Body of pancreas (tissue), 4 donors: ENCODE measurements at regions not wholly inside any gene's neighbourhood (a gene's known extent, or its start where the extent isn't known, plus 50 kb on each side); places are given as distances from the start of the nearest gene placed in this dataset.

Experiments used
- CTCF ChIP-seq, 7 experiments: fragments of 450-650 bp in 4 of 7; fragments of 200-600 bp in 3 of 7; sonication (generic) in 3 of 7; IDR thresholded peaks; one replicate each; pipeline ENCODE4 v1.5.1; 2016 to 2019; ENCODE audit warnings: antibody characterized with exemption in 7 of 7
- POLR2A ChIP-seq, 3 donors: fragments of 450-650 bp; IDR thresholded peaks; one replicate each; pipeline ENCODE4 v1.6.1; 2016; ENCODE audit warnings: antibody characterized with exemption in 3 of 3, mild to moderate bottlenecking in 2 of 3

GRCh38 chr1:29586215-29586614 is 349.9 kb downstream of the PTPRU start:
- TF ChIP-seq POLR2A (IDR thresholded peaks at IDR 0.05) (no peak), CTCF (IDR thresholded peaks at IDR 0.05) (no peak)
